GM12878 (cell line): ENCODE measurements at regions not wholly inside any gene's neighbourhood (a gene's known extent, or its start where the extent isn't known, plus 50 kb on each side); places are given as distances from the start of the nearest gene placed in this dataset.
A peak's percentile ranks its signal among the peaks of the same experiment; 100 is the strongest.

Experiments used
- ATF3 ChIP-seq: IDR thresholded peaks from 2 replicates; pipeline ENCODE4 v1.6.1; 2011; ENCODE audit warnings: low read depth, mild to moderate bottlenecking, low read length, moderate library complexity, borderline replicate concordance; ENCODE audit errors: extremely low read depth
- FOXM1 ChIP-seq: IDR thresholded peaks from 2 replicates; pipeline ENCODE4 v1.6.1; 2012; ENCODE audit warnings: low read depth, mild to moderate bottlenecking, inconsistent platforms, low read length, moderate library complexity
- HCFC1 ChIP-seq: fragments of 150-350 bp; IDR thresholded peaks from 2 replicates; pipeline ENCODE4 v1.6.1; 2014; ENCODE audit warnings: low read length
- NFIC ChIP-seq: IDR thresholded peaks from 2 replicates; pipeline ENCODE4 v1.6.1; 2012; ENCODE audit warnings: low read depth, mild to moderate bottlenecking, inconsistent platforms, low read length, moderate library complexity
- RAD21 ChIP-seq: IDR thresholded peaks from 2 replicates; pipeline ENCODE4 v1.6.1; 2011; ENCODE audit warnings: mild to moderate bottlenecking, low read depth, low read length, moderate library complexity; ENCODE audit not compliant: insufficient read depth
- RELA ChIP-seq: fragments of 450-650 bp; IDR thresholded peaks from 2 replicates; pipeline ENCODE4 v1.8.0; 2014; ENCODE audit warnings: borderline replicate concordance; ENCODE audit not compliant: partially characterized antibody
- YY1 ChIP-seq: IDR thresholded peaks from 2 replicates; pipeline ENCODE4 v1.6.1; 2011; ENCODE audit warnings: low read depth, mild to moderate bottlenecking, low read length
- ZBTB11 ChIP-seq: fragments of 450-650 bp; formaldehyde crosslinking; IDR thresholded peaks from 2 replicates; pipeline ENCODE4 v1.5.0; 2022; ENCODE audit warnings: mild to moderate bottlenecking, missing genetic modification characterization
- ZBTB33 ChIP-seq: fragments of 450-650 bp; IDR thresholded peaks from 2 replicates; pipeline ENCODE4 v1.6.1; 2017; ENCODE audit warnings: mild to moderate bottlenecking
- ZNF24 ChIP-seq: fragments of 450-650 bp; IDR thresholded peaks from 2 replicates; pipeline ENCODE4 v1.6.1; 2017; ENCODE audit warnings: antibody characterized with exemption, mild to moderate bottlenecking

GRCh38 chr4:100017637-100018310 lies 67.7 kb upstream of the H2AZ1 start (continued):
- TF ChIP-seq ZBTB11 (CRISPR knock-in tag) = no peak
- TF ChIP-seq HCFC1 = no peak
- no peak for TF ChIP-seq YY1
- no peak for TF ChIP-seq RELA
- TF ChIP-seq FOXM1 = peak; percentile 88; the same call in 1 of the 2 replicates
- no peak for TF ChIP-seq ZBTB33
- no peak for TF ChIP-seq ATF3
- no peak for TF ChIP-seq ZNF24
- TF ChIP-seq RAD21 = no peak
- peak; percentile 95 for TF ChIP-seq NFIC
